Keratinocyte (primary cell): ENCODE measurements at regions not wholly inside any gene's neighbourhood (a gene's known extent, or its start where the extent isn't known, plus 50 kb on each side); places are given as distances from the start of the nearest gene placed in this dataset.
A peak's percentile ranks its signal among the peaks of the same experiment; 100 is the strongest.

Experiments used
- DNase-seq: peaks from one replicate; pipeline ENCODE4 v3.0.0-alpha.2; 2011; ENCODE audit warnings: low read depth, missing footprints, low spot score
- FAIRE-seq: peaks from 2 replicates; lab custom pipeline; 2011; peaks lifted over from hg19 to GRCh38; lab: Jason Lieb, UNC
- H2AFZ ChIP-seq: 2 replicates; pipeline ENCODE4 v1.6.0; 2012; ENCODE audit warnings: low read length, control low read depth, inconsistent platforms; ENCODE audit not compliant: control insufficient read depth
- H3K27ac ChIP-seq: 2 replicates; pipeline ENCODE4 v1.5.1; 2011; ENCODE audit warnings: low read length; ENCODE audit not compliant: control insufficient read depth, insufficient read depth
- H3K27me3 ChIP-seq: 3 replicates; pipeline ENCODE4 v1.6.0; 2011; ENCODE audit warnings: low read length; ENCODE audit not compliant: control insufficient read depth, insufficient read depth; ENCODE audit errors: extremely low read depth
- H3K36me3 ChIP-seq, 2 experiments: 2 replicates in 1 of 2; 3 replicates in 1 of 2; pipeline ENCODE4 v1.5.1; 2011; ENCODE audit warnings: low read length in 2 of 2, mild to moderate bottlenecking in 1 of 2; ENCODE audit not compliant: control insufficient read depth in 2 of 2, insufficient read depth in 2 of 2; ENCODE audit errors: extremely low read depth in 1 of 2
- H3K4me1 ChIP-seq: 3 replicates; pipeline ENCODE4 v1.5.1; 2011; ENCODE audit warnings: low read length; ENCODE audit not compliant: control insufficient read depth, insufficient read depth; ENCODE audit errors: extremely low read depth
- H3K4me2 ChIP-seq: 3 replicates; pipeline ENCODE4 v1.6.0; 2011; ENCODE audit warnings: low read depth, low read length; ENCODE audit not compliant: control insufficient read depth, insufficient read depth; ENCODE audit errors: extremely low read depth
- H3K4me3 ChIP-seq, 3 experiments: fragments of 200-600 bp in 1 of 3; sonication (generic) in 1 of 3; 2 replicates in 2 of 3; 3 replicates in 1 of 3; pipeline ENCODE4 v1.5.1; 2011 to 2016; ENCODE audit warnings: low read length in 3 of 3, mild to moderate bottlenecking in 3 of 3, control low read depth in 2 of 3, inconsistent platforms in 1 of 3, low read depth in 1 of 3, mixed read lengths in 1 of 3, mixed run types in 1 of 3, moderate library complexity in 1 of 3; ENCODE audit not compliant: control insufficient read depth in 2 of 3, insufficient read depth in 2 of 3; ENCODE audit errors: extremely low read depth in 1 of 3
- H3K79me2 ChIP-seq: 2 replicates; pipeline ENCODE4 v1.6.0; 2012; ENCODE audit warnings: low read length; ENCODE audit not compliant: control insufficient read depth, insufficient read depth
- H3K9ac ChIP-seq: 3 replicates; pipeline ENCODE4 v1.6.0; 2011; ENCODE audit warnings: low read length; ENCODE audit not compliant: control insufficient read depth, insufficient read depth; ENCODE audit errors: extremely low read depth
- H3K9me1 ChIP-seq: 3 replicates; pipeline ENCODE4 v1.6.0; 2011; ENCODE audit warnings: low read length; ENCODE audit not compliant: control insufficient read depth, insufficient read depth; ENCODE audit errors: extremely low read depth
- H3K9me3 ChIP-seq: 2 replicates; pipeline ENCODE4 v1.5.1; 2012; ENCODE audit warnings: low read depth, low read length; ENCODE audit not compliant: control insufficient read depth
- H4K20me1 ChIP-seq: 3 replicates; pipeline ENCODE4 v1.6.0; 2011; ENCODE audit warnings: low read length; ENCODE audit not compliant: control insufficient read depth, insufficient read depth; ENCODE audit errors: extremely low read depth
- EZH2 ChIP-seq: IDR thresholded peaks from one replicate; pipeline ENCODE4 v1.6.1; 2012; ENCODE audit warnings: inconsistent platforms, mild to moderate bottlenecking, low read length, moderate library complexity
- dilution Hi-C: fragments of 300-500 bp; cut with MboI; formaldehyde crosslinking; loops from one replicate; pipeline ENCODE4 v1.7.0; 2020; ENCODE audit warnings: low sequenced_read_pairs; ENCODE audit not compliant: extremely low pct_ligation_motif_present
- TF ChIP-seq, protein P1 (sequence below), 3 experiments: IDR thresholded peaks in 1 of 3; conservative IDR thresholded peaks in 1 of 3; optimal IDR thresholded peaks in 1 of 3; 2 replicates in 2 of 3; 3 replicates in 1 of 3; pipeline versions ENCODE3 to v1.5.1; 2011; ENCODE audit warnings: low read length in 3 of 3, mild to moderate bottlenecking in 3 of 3, moderate library complexity in 2 of 3, control low read depth in 1 of 3, inconsistent platforms in 1 of 3; ENCODE audit not compliant: insufficient read depth in 2 of 3; ENCODE audit errors: extremely low read depth in 1 of 3

DNA sequence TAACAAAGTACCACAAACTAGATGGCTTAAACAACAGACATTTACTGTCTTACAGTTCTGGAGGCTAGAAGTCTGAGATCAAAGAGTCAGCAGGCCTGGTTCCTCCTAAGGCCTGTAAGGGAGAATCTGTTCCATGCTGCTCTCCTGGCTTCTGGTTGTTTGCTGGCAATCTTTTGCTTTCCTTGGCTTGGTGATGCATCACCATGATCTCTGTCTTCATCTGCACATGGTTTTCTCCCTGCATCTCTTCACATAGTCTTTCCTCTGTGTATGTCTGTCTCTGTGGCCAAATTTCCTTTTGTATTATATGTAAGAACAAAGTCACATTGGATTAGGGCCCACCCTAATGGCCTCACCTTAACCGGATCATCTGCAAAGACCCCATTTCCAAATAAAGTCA, 168.5 kb downstream of the CAPZA3 start:
- Histone ChIP-seq H3K36me3 (no peaks in the 10 kb centered on the region), H3K9ac (no peak overlapping the region), H3K79me2 (no peaks in the 10 kb centered on the region), H3K9me3 (no peaks in the 10 kb centered on the region), H4K20me1 (no peaks in the 10 kb centered on the region), H3K4me2 (no peak overlapping the region), H3K4me3 (no peak overlapping the region), H3K9me1 (no peaks in the 10 kb centered on the region), H2AFZ (no peak overlapping the region), H3K27ac (no peak overlapping the region), H3K27me3 (no peaks in the 10 kb centered on the region), H3K4me1 (no peaks in the 10 kb centered on the region)
- DNase-seq (no peak), FAIRE-seq (peak; percentile 32)
- dilution Hi-C loops = no loop called here
- no peak for TF ChIP-seq EZH2
- TF ChIP-seq, protein P1, sequence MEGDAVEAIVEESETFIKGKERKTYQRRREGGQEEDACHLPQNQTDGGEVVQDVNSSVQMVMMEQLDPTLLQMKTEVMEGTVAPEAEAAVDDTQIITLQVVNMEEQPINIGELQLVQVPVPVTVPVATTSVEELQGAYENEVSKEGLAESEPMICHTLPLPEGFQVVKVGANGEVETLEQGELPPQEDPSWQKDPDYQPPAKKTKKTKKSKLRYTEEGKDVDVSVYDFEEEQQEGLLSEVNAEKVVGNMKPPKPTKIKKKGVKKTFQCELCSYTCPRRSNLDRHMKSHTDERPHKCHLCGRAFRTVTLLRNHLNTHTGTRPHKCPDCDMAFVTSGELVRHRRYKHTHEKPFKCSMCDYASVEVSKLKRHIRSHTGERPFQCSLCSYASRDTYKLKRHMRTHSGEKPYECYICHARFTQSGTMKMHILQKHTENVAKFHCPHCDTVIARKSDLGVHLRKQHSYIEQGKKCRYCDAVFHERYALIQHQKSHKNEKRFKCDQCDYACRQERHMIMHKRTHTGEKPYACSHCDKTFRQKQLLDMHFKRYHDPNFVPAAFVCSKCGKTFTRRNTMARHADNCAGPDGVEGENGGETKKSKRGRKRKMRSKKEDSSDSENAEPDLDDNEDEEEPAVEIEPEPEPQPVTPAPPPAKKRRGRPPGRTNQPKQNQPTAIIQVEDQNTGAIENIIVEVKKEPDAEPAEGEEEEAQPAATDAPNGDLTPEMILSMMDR (optimal IDR thresholded peaks at IDR 0.05 in 1 of 3, IDR thresholded peaks at IDR 0.05 in 1 of 3, conservative IDR thresholded peaks at IDR 0.05 in 1 of 3; ENCODE audit: extremely low read depth in 1 of 3, insufficient read depth in 2 of 3, low read length in 3 of 3) = no peak

DNA sequence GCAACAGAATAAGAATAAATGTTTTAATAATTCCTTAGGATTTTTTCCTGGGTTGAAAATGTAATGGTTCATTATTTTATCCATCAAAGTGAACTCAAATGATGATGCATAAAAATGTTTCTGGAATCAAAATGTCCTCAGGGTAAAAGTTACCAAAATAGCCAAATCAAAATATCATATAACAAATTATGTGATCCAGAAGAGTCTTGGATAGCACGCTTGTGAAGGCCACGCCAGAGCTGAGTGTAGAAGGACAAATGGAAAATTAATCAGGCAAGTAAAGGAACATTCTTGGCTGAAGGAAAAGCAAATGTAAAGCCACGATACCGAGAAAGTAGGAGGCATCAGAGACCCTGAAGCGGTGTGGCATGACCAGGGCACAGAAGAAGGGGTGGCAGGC, 169.2 kb downstream of the CAPZA3 start:
- Histone ChIP-seq H2AFZ (no peak overlapping the region), H3K27me3 (no peaks in the 10 kb centered on the region), H4K20me1 (no peaks in the 10 kb centered on the region), H3K4me2 (no peak overlapping the region), H3K9ac (no peak overlapping the region), H3K9me1 (no peaks in the 10 kb centered on the region), H3K36me3 (no peaks in the 10 kb centered on the region), H3K9me3 (no peaks in the 10 kb centered on the region), H3K4me1 (no peaks in the 10 kb centered on the region), H3K4me3 (no peak overlapping the region), H3K27ac (no peak overlapping the region), H3K79me2 (no peaks in the 10 kb centered on the region)
- no peak for TF ChIP-seq EZH2
- TF ChIP-seq, protein P1 (optimal IDR thresholded peaks at IDR 0.05 in 1 of 3, IDR thresholded peaks at IDR 0.05 in 1 of 3, conservative IDR thresholded peaks at IDR 0.05 in 1 of 3; ENCODE audit: extremely low read depth in 1 of 3, insufficient read depth in 2 of 3, low read length in 3 of 3) = no peak
- dilution Hi-C loops = no loop called here
- FAIRE-seq (no peak), DNase-seq (no peak)
